ENCODE measurements at regions not wholly inside any gene's neighbourhood (a gene's known extent, or its start where the extent isn't known, plus 50 kb on each side); places are given as distances from the start of the nearest gene placed in this dataset.

- intact Hi-C loops (cut with micrococcal nuclease; ENCODE audit: unreplicated experiment), result no loop called here
- Mint-ChIP-seq H3K36me3 (ENCODE audit: insufficient read depth, unreplicated experiment) (no peaks in the 10 kb centered on the region), H3K9me3 (ENCODE audit: low read depth, unreplicated experiment) (no peaks in the 10 kb centered on the region), H3K27me3 (ENCODE audit: unreplicated experiment) (no peaks in the 10 kb centered on the region), H3K4me3 (ENCODE audit: low read depth, unreplicated experiment) (no peak overlapping the region), H3K4me1 (ENCODE audit: low read depth, unreplicated experiment) (no peaks in the 10 kb centered on the region), H3K27ac (ENCODE audit: unreplicated experiment) (no peak overlapping the region)
- CTCF ChIA-PET, result no interaction called here
- DNase-seq, result no peak
- TF ChIP-seq CTCF (IDR thresholded peaks at IDR 0.05; ENCODE audit: unreplicated experiment), result no peak
- no TSS peak for BruUV-seq (replicated peaks)
Measured at GRCh38 chr18:43933177-43933576, 655.9 kb upstream of the SYT4 start.

GRCh38 chr18:43934322-43934721, 657.0 kb upstream of the SYT4 start:
- Mint-ChIP-seq H3K4me3 (ENCODE audit: low read depth, unreplicated experiment) (no peak overlapping the region), H3K9me3 (ENCODE audit: low read depth, unreplicated experiment) (no peaks in the 10 kb centered on the region), H3K4me1 (ENCODE audit: low read depth, unreplicated experiment) (no peaks in the 10 kb centered on the region), H3K27me3 (ENCODE audit: unreplicated experiment) (no peaks in the 10 kb centered on the region), H3K27ac (ENCODE audit: unreplicated experiment) (no peak overlapping the region), H3K36me3 (ENCODE audit: insufficient read depth, unreplicated experiment) (no peaks in the 10 kb centered on the region)
- DNase-seq, result no peak
- no TSS peak for BruUV-seq (replicated peaks)
- TF ChIP-seq CTCF (IDR thresholded peaks at IDR 0.05; ENCODE audit: unreplicated experiment), result no peak
- intact Hi-C loops (cut with micrococcal nuclease; ENCODE audit: unreplicated experiment), result no loop called here
- CTCF ChIA-PET, result interaction anchor here (0.6 kb wide), 1 partner anchor 169 kb away, joined by 3 read pairs; no protein-coding TSS in a partner anchor

GRCh38 chr18:43934781-43935471, 657.6 kb upstream of the SYT4 start:
- CTCF ChIA-PET, result interaction anchor here (0.6 kb wide), 1 partner anchor 169 kb away, joined by 3 read pairs; no protein-coding TSS in a partner anchor
- H3K4me1 Mint-ChIP-seq (ENCODE audit: low read depth, unreplicated experiment), result no peaks in the 10 kb centered on the region
- no peaks in the 10 kb centered on the region for H3K36me3 Mint-ChIP-seq (ENCODE audit: insufficient read depth, unreplicated experiment)

GRCh38 chr18:43936176-43936575, 658.9 kb upstream of the SYT4 start:
- Mint-ChIP-seq H3K36me3 (ENCODE audit: insufficient read depth, unreplicated experiment) (no peaks in the 10 kb centered on the region), H3K4me1 (ENCODE audit: low read depth, unreplicated experiment) (no peaks in the 10 kb centered on the region), H3K27ac (ENCODE audit: unreplicated experiment) (no peak overlapping the region), H3K4me3 (ENCODE audit: low read depth, unreplicated experiment) (no peak overlapping the region), H3K9me3 (ENCODE audit: low read depth, unreplicated experiment) (no peaks in the 10 kb centered on the region), H3K27me3 (ENCODE audit: unreplicated experiment) (no peaks in the 10 kb centered on the region)
- CTCF ChIA-PET, result no interaction called here
- no peak for TF ChIP-seq CTCF (IDR thresholded peaks at IDR 0.05; ENCODE audit: unreplicated experiment)
- DNase-seq, result no peak
- no TSS peak for BruUV-seq (replicated peaks)
- intact Hi-C loops (cut with micrococcal nuclease; ENCODE audit: unreplicated experiment), result no loop called here

More at GRCh38 chr18:43934781-43935471, 657.6 kb upstream of the SYT4 start:
- BruUV-seq (replicated peaks), result no TSS peak
- Mint-ChIP-seq H3K27me3 (ENCODE audit: unreplicated experiment) (no peaks in the 10 kb centered on the region), H3K27ac (ENCODE audit: unreplicated experiment) (no peak overlapping the region), H3K4me3 (ENCODE audit: low read depth, unreplicated experiment) (no peak overlapping the region), H3K9me3 (ENCODE audit: low read depth, unreplicated experiment) (no peaks in the 10 kb centered on the region)
- TF ChIP-seq CTCF (IDR thresholded peaks at IDR 0.05; ENCODE audit: unreplicated experiment), result no peak
- intact Hi-C loops (cut with micrococcal nuclease; ENCODE audit: unreplicated experiment), result no loop called here
- DNase-seq, result no peak
